Loucy (cell line): ENCODE measurements at regions not wholly inside any gene's neighbourhood (a gene's known extent, or its start where the extent isn't known, plus 50 kb on each side); places are given as distances from the start of the nearest gene placed in this dataset.

Source experiments
- H2AFZ ChIP-seq: fragments of 200-600 bp; sonication (generic); 2 replicates; pipeline ENCODE4 v1.6.0; 2016; ENCODE audit warnings: antibody characterized with exemption, mild to moderate bottlenecking, low read length, moderate library complexity
- H3F3A ChIP-seq: fragments of 200-600 bp; 2 replicates; pipeline ENCODE4 v1.6.0; 2016; ENCODE audit warnings: antibody characterized with exemption, low read depth, mild to moderate bottlenecking
- H3K27me3 ChIP-seq: fragments of 200-600 bp; sonication (generic); 2 replicates; pipeline ENCODE4 v1.6.1; 2014; ENCODE audit warnings: low read length, mild to moderate bottlenecking; ENCODE audit not compliant: insufficient read depth, poor library complexity, severe bottlenecking
- H3K36me3 ChIP-seq: fragments of 200-600 bp; sonication (generic); 2 replicates; pipeline ENCODE4 v1.6.1; 2016; ENCODE audit warnings: low read length; ENCODE audit not compliant: insufficient read depth
- H3K4me1 ChIP-seq: fragments of 200-600 bp; sonication (generic); 2 replicates; pipeline ENCODE4 v1.5.1; 2014; ENCODE audit warnings: low read length, mild to moderate bottlenecking; ENCODE audit not compliant: insufficient read depth, poor library complexity, severe bottlenecking
- H3K4me2 ChIP-seq: fragments of 200-600 bp; sonication (generic); 2 replicates; pipeline ENCODE4 v1.6.0; 2014; ENCODE audit warnings: antibody characterized with exemption, low read length, low read depth, mild to moderate bottlenecking; ENCODE audit not compliant: poor library complexity, severe bottlenecking
- H3K4me3 ChIP-seq: fragments of 200-600 bp; sonication (generic); 2 replicates; pipeline ENCODE4 v1.5.1; 2014; ENCODE audit warnings: low read length, mild to moderate bottlenecking, mixed read lengths; ENCODE audit not compliant: poor library complexity, severe bottlenecking
- H3K79me2 ChIP-seq: fragments of 200-600 bp; sonication (generic); 2 replicates; pipeline ENCODE4 v1.6.1; 2014; ENCODE audit warnings: low read length; ENCODE audit not compliant: insufficient read depth
- H3K9ac ChIP-seq: fragments of 200-600 bp; sonication (generic); 2 replicates; pipeline ENCODE4 v1.6.0; 2014; ENCODE audit warnings: mild to moderate bottlenecking, low read depth, low read length, moderate library complexity; ENCODE audit not compliant: poor library complexity, severe bottlenecking
- H3K9me2 ChIP-seq: fragments of 200-600 bp; sonication (generic); replicated peaks from 2 replicates; pipeline ENCODE4 v1.6.1; 2016; ENCODE audit warnings: low read depth, low read length, mixed read lengths
- H3K9me3 ChIP-seq: fragments of 200-600 bp; sonication (generic); 2 replicates; pipeline ENCODE4 v1.6.1; 2014; ENCODE audit warnings: mild to moderate bottlenecking, antibody characterized with exemption, low read length, low read depth; ENCODE audit not compliant: insufficient read depth
- H4K20me1 ChIP-seq: fragments of 200-600 bp; sonication (generic); 2 replicates; pipeline ENCODE4 v1.6.0; 2014; ENCODE audit warnings: antibody characterized with exemption, low read length, mild to moderate bottlenecking; ENCODE audit not compliant: insufficient read depth, poor library complexity, severe bottlenecking
- EZH2phosphoT487 ChIP-seq: fragments of 200-600 bp; IDR thresholded peaks from 2 replicates; pipeline ENCODE4 v1.6.1; 2018; ENCODE audit warnings: antibody characterized with exemption, mild to moderate bottlenecking, moderate library complexity, borderline replicate concordance
- TF ChIP-seq, protein P1 (sequence below): fragments of 200-600 bp; sonication (generic); conservative IDR thresholded peaks from 2 replicates; pipeline ENCODE4 v1.5.1; 2014; ENCODE audit warnings: mild to moderate bottlenecking, antibody characterized with exemption, low read length

DNA sequence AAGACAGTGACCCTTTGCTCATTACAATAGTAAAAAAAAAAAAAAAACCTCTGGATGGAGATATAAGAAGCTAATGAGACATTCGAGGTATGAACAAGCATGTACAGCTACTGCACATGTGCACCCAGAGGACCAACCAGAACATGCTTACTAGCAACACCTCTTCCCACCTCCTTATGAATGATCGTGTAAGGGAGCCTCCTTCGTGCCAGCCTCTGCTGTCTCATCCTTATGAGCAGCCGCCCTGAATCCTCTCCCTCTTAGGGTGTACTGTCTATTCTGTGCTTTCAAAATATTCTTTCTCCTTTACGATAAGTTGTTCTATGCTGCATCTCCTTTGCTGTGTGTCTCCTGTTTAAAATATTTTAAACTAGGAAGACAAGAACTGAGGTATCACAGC lies 91.4 kb upstream of the ACSL3 start:
- H3F3A ChIP-seq: no peaks in the 10 kb centered on the region
- no peaks in the 10 kb centered on the region for H3K9me2 ChIP-seq
- H3K4me3 ChIP-seq: no peak overlapping the region
- H3K9me3 ChIP-seq: no peaks in the 10 kb centered on the region
- H2AFZ ChIP-seq: no peak overlapping the region
- no peaks in the 10 kb centered on the region for H3K36me3 ChIP-seq
- H3K4me2 ChIP-seq: no peak overlapping the region
- no peaks in the 10 kb centered on the region for H3K4me1 ChIP-seq
- no peak overlapping the region for H3K9ac ChIP-seq
- H3K27me3 ChIP-seq: peaks cover 3% of the 10 kb centered on the region
- TF ChIP-seq EZH2phosphoT487: no peak
- TF ChIP-seq, protein P1, sequence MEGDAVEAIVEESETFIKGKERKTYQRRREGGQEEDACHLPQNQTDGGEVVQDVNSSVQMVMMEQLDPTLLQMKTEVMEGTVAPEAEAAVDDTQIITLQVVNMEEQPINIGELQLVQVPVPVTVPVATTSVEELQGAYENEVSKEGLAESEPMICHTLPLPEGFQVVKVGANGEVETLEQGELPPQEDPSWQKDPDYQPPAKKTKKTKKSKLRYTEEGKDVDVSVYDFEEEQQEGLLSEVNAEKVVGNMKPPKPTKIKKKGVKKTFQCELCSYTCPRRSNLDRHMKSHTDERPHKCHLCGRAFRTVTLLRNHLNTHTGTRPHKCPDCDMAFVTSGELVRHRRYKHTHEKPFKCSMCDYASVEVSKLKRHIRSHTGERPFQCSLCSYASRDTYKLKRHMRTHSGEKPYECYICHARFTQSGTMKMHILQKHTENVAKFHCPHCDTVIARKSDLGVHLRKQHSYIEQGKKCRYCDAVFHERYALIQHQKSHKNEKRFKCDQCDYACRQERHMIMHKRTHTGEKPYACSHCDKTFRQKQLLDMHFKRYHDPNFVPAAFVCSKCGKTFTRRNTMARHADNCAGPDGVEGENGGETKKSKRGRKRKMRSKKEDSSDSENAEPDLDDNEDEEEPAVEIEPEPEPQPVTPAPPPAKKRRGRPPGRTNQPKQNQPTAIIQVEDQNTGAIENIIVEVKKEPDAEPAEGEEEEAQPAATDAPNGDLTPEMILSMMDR: no peak
- no peaks in the 10 kb centered on the region for H4K20me1 ChIP-seq
- H3K79me2 ChIP-seq: no peaks in the 10 kb centered on the region

DNA sequence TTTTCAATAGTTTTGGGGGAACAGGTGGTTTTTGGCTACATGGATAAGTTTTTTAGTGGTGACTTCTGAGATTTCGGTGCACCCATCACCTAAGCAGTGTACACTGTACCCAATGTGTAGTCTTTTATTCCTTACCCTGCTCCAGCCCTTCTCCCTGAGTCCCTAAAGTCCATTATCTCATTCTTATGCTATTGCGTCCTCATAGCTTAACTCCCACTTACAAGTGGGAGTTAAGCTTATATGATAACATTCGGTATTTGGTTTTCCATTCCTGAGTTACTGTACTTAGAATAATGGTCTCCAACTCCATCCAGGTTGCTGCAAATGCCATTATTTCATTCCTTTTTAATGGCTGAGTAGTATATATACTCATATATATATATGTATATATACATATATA lies 90.9 kb upstream of the ACSL3 start:
- Histone ChIP-seq H3K9me2 (no peaks in the 10 kb centered on the region), H3K9ac (no peak overlapping the region), H3F3A (no peaks in the 10 kb centered on the region), H3K36me3 (no peaks in the 10 kb centered on the region), H3K9me3 (no peaks in the 10 kb centered on the region), H4K20me1 (no peaks in the 10 kb centered on the region), H3K27me3 (peaks cover 3% of the 10 kb centered on the region), H3K4me3 (no peak overlapping the region), H3K79me2 (no peaks in the 10 kb centered on the region), H3K4me2 (no peak overlapping the region), H2AFZ (no peak overlapping the region), H3K4me1 (no peaks in the 10 kb centered on the region)
- TF ChIP-seq, protein P1: no peak
- TF ChIP-seq EZH2phosphoT487: no peak

- Histone ChIP-seq H3K27me3 (peaks cover 3% of the 10 kb centered on the region), H3F3A (no peaks in the 10 kb centered on the region), H3K9ac (no peak overlapping the region), H4K20me1 (no peaks in the 10 kb centered on the region), H3K4me3 (no peak overlapping the region), H3K4me1 (no peaks in the 10 kb centered on the region), H3K4me2 (no peak overlapping the region), H3K9me3 (no peaks in the 10 kb centered on the region), H3K36me3 (no peaks in the 10 kb centered on the region), H3K79me2 (no peaks in the 10 kb centered on the region), H2AFZ (no peak overlapping the region), H3K9me2 (no peaks in the 10 kb centered on the region)
- TF ChIP-seq, protein P1: no peak
- no peak for TF ChIP-seq EZH2phosphoT487
Observed at GRCh38 chr2:222771832-222772231, 89.0 kb upstream of the ACSL3 start.
